ENCODE measurements at regions not wholly inside any gene's neighbourhood (a gene's known extent, or its start where the extent isn't known, plus 50 kb on each side); places are given as distances from the start of the nearest gene placed in this dataset.

- Mint-ChIP-seq H3K9me3 (ENCODE audit: low read depth, unreplicated experiment) (peaks cover 3% of the 10 kb centered on the region), H3K4me3 (ENCODE audit: low read depth, unreplicated experiment) (no peak overlapping the region), H3K27me3 (ENCODE audit: unreplicated experiment) (no peaks in the 10 kb centered on the region), H3K27ac (ENCODE audit: unreplicated experiment) (no peak overlapping the region), H3K36me3 (ENCODE audit: insufficient read depth, unreplicated experiment) (no peaks in the 10 kb centered on the region), H3K4me1 (ENCODE audit: low read depth, unreplicated experiment) (no peaks in the 10 kb centered on the region)
- CTCF ChIA-PET: no interaction called here
- no TSS peak for BruUV-seq (replicated peaks)
- TF ChIP-seq CTCF (IDR thresholded peaks at IDR 0.05; ENCODE audit: unreplicated experiment): no peak
- DNase-seq: no peak
- intact Hi-C loops (cut with micrococcal nuclease; ENCODE audit: unreplicated experiment): no loop called here
Observed at GRCh38 chr6:121020656-121021055, 313.6 kb downstream of the TBC1D32 start.

GRCh38 chr6:121008553-121008952, 325.7 kb downstream of the TBC1D32 start:
- H3K4me1 Mint-ChIP-seq (ENCODE audit: low read depth, unreplicated experiment): no peaks in the 10 kb centered on the region
- H3K27me3 Mint-ChIP-seq (ENCODE audit: unreplicated experiment): no peaks in the 10 kb centered on the region
- no peak for DNase-seq
- intact Hi-C loops (cut with micrococcal nuclease; ENCODE audit: unreplicated experiment): no loop called here
- H3K4me3 Mint-ChIP-seq (ENCODE audit: low read depth, unreplicated experiment): no peak overlapping the region
- H3K36me3 Mint-ChIP-seq (ENCODE audit: insufficient read depth, unreplicated experiment): no peaks in the 10 kb centered on the region
- BruUV-seq (replicated peaks): no TSS peak
- no peak overlapping the region for H3K27ac Mint-ChIP-seq (ENCODE audit: unreplicated experiment)
- no peaks in the 10 kb centered on the region for H3K9me3 Mint-ChIP-seq (ENCODE audit: low read depth, unreplicated experiment)
- CTCF ChIA-PET: no interaction called here
- no peak for TF ChIP-seq CTCF (IDR thresholded peaks at IDR 0.05; ENCODE audit: unreplicated experiment)

DNA sequence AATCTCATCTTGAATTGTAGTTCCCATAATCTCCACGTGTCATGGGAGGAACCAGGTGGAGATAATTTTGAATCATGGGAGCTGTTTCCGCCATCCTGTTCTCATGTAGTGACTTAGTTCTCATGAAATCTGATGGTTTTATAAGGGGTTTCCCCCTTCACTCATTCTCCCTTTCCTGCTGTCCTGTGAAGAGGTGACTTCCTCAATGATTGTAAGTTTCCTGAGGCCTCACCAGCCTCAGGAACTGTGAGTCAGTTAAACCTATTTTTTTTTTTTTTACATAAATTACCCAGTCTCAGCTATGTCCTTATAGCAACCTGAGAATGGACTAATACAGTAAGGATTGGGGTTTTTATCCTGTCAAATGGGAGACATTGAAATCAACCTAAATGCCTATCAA, 328.3 kb downstream of the TBC1D32 start:
- Mint-ChIP-seq H3K9me3 (ENCODE audit: low read depth, unreplicated experiment) (peaks cover 2% of the 10 kb centered on the region), H3K36me3 (ENCODE audit: insufficient read depth, unreplicated experiment) (no peaks in the 10 kb centered on the region), H3K27me3 (ENCODE audit: unreplicated experiment) (no peaks in the 10 kb centered on the region), H3K4me3 (ENCODE audit: low read depth, unreplicated experiment) (no peak overlapping the region), H3K4me1 (ENCODE audit: low read depth, unreplicated experiment) (no peaks in the 10 kb centered on the region), H3K27ac (ENCODE audit: unreplicated experiment) (no peak overlapping the region)
- CTCF ChIA-PET: interaction anchor here (0.6 kb wide), 1 partner anchor 247 kb away, joined by 3 read pairs; no protein-coding TSS in a partner anchor
- TF ChIP-seq CTCF (IDR thresholded peaks at IDR 0.05; ENCODE audit: unreplicated experiment): no peak
- intact Hi-C loops (cut with micrococcal nuclease; ENCODE audit: unreplicated experiment): no loop called here
- DNase-seq: no peak
- no TSS peak for BruUV-seq (replicated peaks)

DNA sequence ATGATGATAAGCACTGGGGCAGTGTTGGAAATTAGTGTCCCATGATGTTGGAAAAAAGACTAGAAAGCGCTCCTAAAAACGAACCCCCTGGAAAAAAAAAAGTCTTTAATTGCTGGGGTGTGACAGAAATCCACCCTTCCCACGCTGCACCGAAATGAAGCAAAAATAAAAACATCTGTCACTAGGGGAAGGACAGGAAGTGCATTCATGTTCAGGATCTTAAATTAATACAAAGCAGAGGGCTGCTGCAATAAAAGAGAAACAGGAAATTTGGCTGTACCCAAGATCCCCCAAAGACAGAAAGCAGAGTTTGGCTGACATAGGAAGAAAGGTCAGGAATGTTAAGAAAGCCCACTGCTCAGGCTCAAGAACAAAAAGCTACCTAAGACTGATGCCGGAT, 333.9 kb downstream of the TBC1D32 start:
- no TSS peak for BruUV-seq (replicated peaks)
- no peak for TF ChIP-seq CTCF (IDR thresholded peaks at IDR 0.05; ENCODE audit: unreplicated experiment)
- H3K27me3 Mint-ChIP-seq (ENCODE audit: unreplicated experiment): no peaks in the 10 kb centered on the region
- CTCF ChIA-PET: no interaction called here
- no peak overlapping the region for H3K27ac Mint-ChIP-seq (ENCODE audit: unreplicated experiment)
- intact Hi-C loops (cut with micrococcal nuclease; ENCODE audit: unreplicated experiment): no loop called here
- H3K9me3 Mint-ChIP-seq (ENCODE audit: low read depth, unreplicated experiment): peaks cover 2% of the 10 kb centered on the region
- H3K4me3 Mint-ChIP-seq (ENCODE audit: low read depth, unreplicated experiment): no peak overlapping the region
- no peak for DNase-seq
- no peaks in the 10 kb centered on the region for H3K4me1 Mint-ChIP-seq (ENCODE audit: low read depth, unreplicated experiment)
- no peaks in the 10 kb centered on the region for H3K36me3 Mint-ChIP-seq (ENCODE audit: insufficient read depth, unreplicated experiment)

DNA sequence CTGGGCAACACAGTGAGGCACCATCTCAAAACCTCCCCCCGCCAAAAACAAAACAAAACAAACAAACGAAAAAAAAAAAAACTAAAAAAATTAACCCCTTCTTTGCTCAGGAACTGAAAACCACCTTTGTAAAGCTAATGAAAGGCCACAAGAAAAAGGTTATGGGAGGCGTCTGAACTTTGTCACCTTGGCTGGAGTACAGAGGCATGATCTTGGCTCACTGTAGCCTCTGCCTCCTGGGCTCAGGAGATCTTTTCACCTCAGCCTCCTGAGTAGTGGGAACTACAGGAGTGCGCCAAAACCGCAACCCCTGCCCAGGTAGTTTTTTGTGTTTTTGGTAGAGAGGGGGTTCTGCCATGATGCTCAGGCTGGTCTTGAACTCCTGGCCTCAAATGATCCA, 337.9 kb downstream of the TBC1D32 start:
- Mint-ChIP-seq H3K4me3 (ENCODE audit: low read depth, unreplicated experiment) (no peak overlapping the region), H3K27ac (ENCODE audit: unreplicated experiment) (no peak overlapping the region), H3K36me3 (ENCODE audit: insufficient read depth, unreplicated experiment) (no peaks in the 10 kb centered on the region), H3K27me3 (ENCODE audit: unreplicated experiment) (no peaks in the 10 kb centered on the region), H3K9me3 (ENCODE audit: low read depth, unreplicated experiment) (no peaks in the 10 kb centered on the region), H3K4me1 (ENCODE audit: low read depth, unreplicated experiment) (no peaks in the 10 kb centered on the region)
- no peak for TF ChIP-seq CTCF (IDR thresholded peaks at IDR 0.05; ENCODE audit: unreplicated experiment)
- CTCF ChIA-PET: no interaction called here
- intact Hi-C loops (cut with micrococcal nuclease; ENCODE audit: unreplicated experiment): no loop called here
- no TSS peak for BruUV-seq (replicated peaks)
- no peak for DNase-seq

Measured in Calu3 (cell line).